Neural progenitor cell (in vitro differentiated cells): ENCODE measurements at regions not wholly inside any gene's neighbourhood (a gene's known extent, or its start where the extent isn't known, plus 50 kb on each side); places are given as distances from the start of the nearest gene placed in this dataset.

Experiments
- DNase-seq: peaks from one replicate; pipeline ENCODE4 v3.0.0-alpha.2; 2016; ENCODE audit warnings: low spot score
- H2AFZ ChIP-seq: fragments of 200-600 bp; sonication (generic); replicated peaks from 2 replicates; pipeline ENCODE4 v1.6.1; 2016; ENCODE audit warnings: antibody characterized with exemption
- H3F3A ChIP-seq: fragments of 200-600 bp; sonication (generic); 2 replicates; pipeline ENCODE4 v1.6.1; 2016; ENCODE audit warnings: antibody characterized with exemption, low read depth
- H3K27ac ChIP-seq: fragments of 200-600 bp; sonication (generic); 2 replicates; pipeline ENCODE4 v1.5.1; 2016; ENCODE audit warnings: mild to moderate bottlenecking
- H3K27me3 ChIP-seq: fragments of 200-600 bp; sonication (generic); 2 replicates; pipeline ENCODE4 v1.6.1; 2016; ENCODE audit warnings: mild to moderate bottlenecking, moderate library complexity
- H3K36me3 ChIP-seq: fragments of 200-600 bp; sonication (generic); 2 replicates; pipeline ENCODE4 v1.5.1; 2016
- H3K4me1 ChIP-seq: fragments of 200-600 bp; sonication (generic); 2 replicates; pipeline ENCODE4 v1.6.1; 2016; ENCODE audit warnings: mixed run types
- H3K4me2 ChIP-seq: fragments of 200-600 bp; sonication (generic); 2 replicates; pipeline ENCODE4 v1.6.1; 2016
- H3K4me3 ChIP-seq: fragments of 200-600 bp; sonication (generic); 2 replicates; pipeline ENCODE4 v1.5.1; 2016
- H3K79me2 ChIP-seq: fragments of 200-600 bp; sonication (generic); 2 replicates; pipeline ENCODE4 v1.6.1; 2016; ENCODE audit warnings: low read depth
- H3K9ac ChIP-seq: fragments of 200-600 bp; sonication (generic); 2 replicates; pipeline ENCODE4 v1.6.1; 2016
- H3K9me3 ChIP-seq: fragments of 200-600 bp; sonication (generic); 2 replicates; pipeline ENCODE4 v1.5.1; 2016; ENCODE audit warnings: low read depth
- H4K20me1 ChIP-seq: fragments of 200-600 bp; sonication (generic); 2 replicates; pipeline ENCODE4 v1.6.1; 2016; ENCODE audit warnings: low read depth
- H3K27ac Mint-ChIP-seq: 3 replicates; pipeline ENCODE4 v1.8.0; 2021; ENCODE audit warnings: mixed read lengths
- H3K27me3 Mint-ChIP-seq: 2 replicates; pipeline ENCODE4 v1.8.0; 2022; ENCODE audit warnings: low read depth, mild to moderate bottlenecking, inconsistent platforms, moderate library complexity, mixed read lengths; ENCODE audit not compliant: insufficient read depth
- H3K36me3 Mint-ChIP-seq: 3 replicates; pipeline ENCODE4 v1.8.0; 2021; ENCODE audit warnings: mixed read lengths
- H3K4me1 Mint-ChIP-seq: 3 replicates; pipeline ENCODE4 v1.8.0; 2021; ENCODE audit warnings: mixed read lengths
- H3K4me3 Mint-ChIP-seq: 3 replicates; pipeline ENCODE4 v1.8.0; 2021; ENCODE audit warnings: mild to moderate bottlenecking, moderate library complexity, mixed read lengths
- H3K9me3 Mint-ChIP-seq: 3 replicates; pipeline ENCODE4 v1.8.0; 2020; ENCODE audit warnings: mixed read lengths
- CTCF ChIP-seq: fragments of 200-600 bp; sonication (generic); IDR thresholded peaks from 2 replicates; pipeline ENCODE4 v1.5.1; 2017; ENCODE audit warnings: antibody characterized with exemption, mild to moderate bottlenecking
- EZH2 ChIP-seq: fragments of 200-600 bp; sonication (generic); IDR thresholded peaks from 2 replicates; pipeline ENCODE4 v1.6.1; 2017; ENCODE audit warnings: antibody characterized with exemption, mild to moderate bottlenecking, moderate library complexity
- EZH2phosphoT487 ChIP-seq: fragments of 200-600 bp; sonication (generic); IDR thresholded peaks from 2 replicates; pipeline ENCODE4 v1.6.1; 2017; ENCODE audit warnings: antibody characterized with exemption

- H4K20me1 ChIP-seq: no peaks in the 10 kb centered on the region
- no peak overlapping the region for H3K9ac ChIP-seq
- no peaks in the 10 kb centered on the region for H3K27me3 ChIP-seq
- H3K4me1 Mint-ChIP-seq: no peaks in the 10 kb centered on the region
- no peak overlapping the region for H3K27ac Mint-ChIP-seq
- H3K4me2 ChIP-seq: no peak overlapping the region
- no peak overlapping the region for H3K27ac ChIP-seq
- H3K4me3 ChIP-seq: no peak overlapping the region
- no peaks in the 10 kb centered on the region for H3K4me1 ChIP-seq
- no peaks in the 10 kb centered on the region for H3K36me3 ChIP-seq
- H3F3A ChIP-seq: no peaks in the 10 kb centered on the region
- H3K9me3 ChIP-seq: no peaks in the 10 kb centered on the region
- no peak overlapping the region for H2AFZ ChIP-seq
- H3K4me3 Mint-ChIP-seq: no peak overlapping the region
- no peaks in the 10 kb centered on the region for H3K9me3 Mint-ChIP-seq
- no peaks in the 10 kb centered on the region for H3K36me3 Mint-ChIP-seq
- no peak for DNase-seq
- TF ChIP-seq EZH2phosphoT487 (no peak), CTCF (no peak), EZH2 (no peak)
- no peaks in the 10 kb centered on the region for H3K79me2 ChIP-seq
- H3K27me3 Mint-ChIP-seq: no peaks in the 10 kb centered on the region
Measured at GRCh38 chr21:26374817-26375216, 198.3 kb downstream of the CYYR1 start.

DNA sequence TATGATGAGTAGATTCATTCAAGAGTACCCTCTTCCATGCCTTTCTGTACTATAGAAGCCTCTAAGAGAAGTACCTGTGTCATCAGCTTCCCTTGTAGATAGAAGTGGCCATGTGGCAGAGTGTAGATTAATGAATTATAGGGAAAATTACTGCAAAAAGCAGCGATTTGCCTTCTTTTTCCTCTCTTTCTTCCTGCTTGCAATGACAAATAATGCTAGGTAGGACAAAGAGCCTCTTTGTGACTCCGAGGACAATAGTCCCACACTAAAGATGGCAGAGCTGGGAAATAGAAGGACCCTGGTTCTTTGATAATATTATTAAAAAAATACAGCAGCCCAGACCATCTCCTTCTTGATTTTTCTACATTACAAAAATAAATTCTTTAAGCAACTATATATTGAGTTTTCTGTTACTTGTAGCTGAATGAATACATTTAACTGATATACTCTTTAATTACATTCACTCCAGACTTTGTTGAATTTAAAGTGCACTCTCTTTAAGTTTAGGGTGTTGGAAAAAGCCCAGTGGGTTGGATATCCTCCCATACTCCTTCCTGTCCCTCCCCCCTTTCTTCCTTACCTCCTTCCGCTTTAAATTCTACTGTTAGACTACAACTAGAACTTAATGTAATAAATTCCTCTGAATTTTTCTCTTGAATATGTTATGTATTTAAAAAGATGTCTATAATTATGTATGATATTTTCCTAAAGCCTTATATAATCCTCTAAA is 198.2 kb upstream of the APP start:
- Histone ChIP-seq H3K4me1 (peaks cover 7% of the 10 kb centered on the region), H3K36me3 (no peaks in the 10 kb centered on the region), H3K4me2 (no peak overlapping the region), H3K27me3 (no peaks in the 10 kb centered on the region), H2AFZ (peak overlapping the region; percentile 93), H3F3A (no peaks in the 10 kb centered on the region), H3K79me2 (no peaks in the 10 kb centered on the region), H3K4me3 (no peak overlapping the region), H3K9me3 (no peaks in the 10 kb centered on the region), H4K20me1 (no peaks in the 10 kb centered on the region), H3K27ac (no peak overlapping the region), H3K9ac (no peak overlapping the region)
- Mint-ChIP-seq H3K4me3 (no peak overlapping the region), H3K27me3 (no peaks in the 10 kb centered on the region), H3K27ac (no peak overlapping the region), H3K4me1 (no peaks in the 10 kb centered on the region), H3K36me3 (no peaks in the 10 kb centered on the region), H3K9me3 (no peaks in the 10 kb centered on the region)
- no peak for TF ChIP-seq EZH2phosphoT487
- TF ChIP-seq EZH2: no peak
- TF ChIP-seq CTCF: no peak
- peak; percentile 5 for DNase-seq

DNA sequence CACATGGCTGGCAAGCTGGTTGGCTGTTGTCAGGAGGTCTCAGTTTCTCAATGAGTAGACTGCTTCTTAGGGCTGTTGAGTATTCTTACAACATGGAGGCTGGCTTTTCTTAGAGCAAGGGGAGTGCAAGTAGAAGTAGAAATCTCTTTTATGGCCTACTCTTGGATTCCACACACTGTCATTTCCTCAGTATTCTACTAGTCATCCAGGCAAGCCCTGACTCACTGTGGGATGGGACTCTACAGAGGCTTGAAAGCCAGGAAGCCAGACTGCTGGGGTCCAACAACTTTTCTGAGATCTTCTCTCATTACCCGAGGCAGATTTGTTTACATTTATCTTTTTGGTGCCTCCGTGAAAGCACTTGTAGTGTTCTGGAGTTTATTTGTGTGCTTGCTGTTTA is 196.2 kb upstream of the APP start:
- no peak overlapping the region for H3K27ac Mint-ChIP-seq
- H3K27me3 ChIP-seq: no peaks in the 10 kb centered on the region
- H3K4me1 ChIP-seq: peaks cover 7% of the 10 kb centered on the region
- H3F3A ChIP-seq: no peaks in the 10 kb centered on the region
- H3K4me1 Mint-ChIP-seq: no peaks in the 10 kb centered on the region
- no peak for TF ChIP-seq EZH2
- TF ChIP-seq EZH2phosphoT487: no peak
- no peak for TF ChIP-seq CTCF
- H3K4me3 ChIP-seq: no peak overlapping the region
- H4K20me1 ChIP-seq: no peaks in the 10 kb centered on the region
- H3K4me3 Mint-ChIP-seq: no peak overlapping the region
- H3K27me3 Mint-ChIP-seq: no peaks in the 10 kb centered on the region
- H3K36me3 ChIP-seq: no peaks in the 10 kb centered on the region
- H3K9me3 ChIP-seq: no peaks in the 10 kb centered on the region
- no peaks in the 10 kb centered on the region for H3K36me3 Mint-ChIP-seq
- no peak for DNase-seq
- H3K9ac ChIP-seq: no peak overlapping the region
- no peak overlapping the region for H3K27ac ChIP-seq
- no peaks in the 10 kb centered on the region for H3K79me2 ChIP-seq
- no peak overlapping the region for H2AFZ ChIP-seq
- H3K4me2 ChIP-seq: no peak overlapping the region
- H3K9me3 Mint-ChIP-seq: no peaks in the 10 kb centered on the region
